SK-N-SH (cell line): ENCODE measurements at regions not wholly inside any gene's neighbourhood (a gene's known extent, or its start where the extent isn't known, plus 50 kb on each side); places are given as distances from the start of the nearest gene placed in this dataset.

ENCODE experiments used
- CTCF ChIA-PET: fragments of 300-600, 350-600 bp; formaldehyde crosslinking; extraction: SDS; loops from one replicate; lab custom pipeline; 2021; lab: Yijun Ruan, JAX
- POLR2A ChIA-PET: fragments of 350-600 bp; sonication (Branson Sonifier 250); formaldehyde crosslinking; extraction: SDS; loops from one replicate; lab custom pipeline; 2020; ENCODE audit warnings: antibody characterized with exemption, inconsistent platforms; lab: Yijun Ruan, JAX
- DNase-seq: peaks from one replicate; pipeline ENCODE4 v3.0.0; 2012
- H2AFZ ChIP-seq: fragments of 200-600 bp; sonication (generic); 2 replicates; pipeline ENCODE4 v1.8.1; 2016; ENCODE audit warnings: antibody characterized with exemption, mild to moderate bottlenecking, low read depth
- H3F3A ChIP-seq: fragments of 200-600 bp; sonication (generic); replicated peaks from 2 replicates; pipeline ENCODE3; 2016; ENCODE audit warnings: antibody characterized with exemption, mild to moderate bottlenecking; ENCODE audit not compliant: insufficient read depth
- H3K27ac ChIP-seq, 2 experiments: fragments of 200-500 bp in 1 of 2; fragments of 200-600 bp in 1 of 2; sonication (Bioruptor generic) in 1 of 2; sonication (generic), shearing (Covaris generic) in 1 of 2; 2 replicates each; pipeline versions ENCODE4 v1.5.1 to v1.6.1; 2014 to 2016; ENCODE audit warnings: low read depth in 2 of 2, inconsistent platforms in 1 of 2, low read length in 1 of 2, mild to moderate bottlenecking in 1 of 2, mixed read lengths in 1 of 2
- H3K27me3 ChIP-seq: fragments of 200-600 bp; sonication (generic), shearing (Covaris generic); 2 replicates; pipeline ENCODE4 v1.6.1; 2016; ENCODE audit warnings: mixed run types; ENCODE audit not compliant: insufficient read depth
- H3K36me3 ChIP-seq, 2 experiments: fragments of 200-500 bp in 1 of 2; fragments of 200-600 bp in 1 of 2; sonication (Bioruptor generic) in 1 of 2; sonication (generic) in 1 of 2; replicated peaks in 1 of 2; 2 replicates each; pipeline versions ENCODE3 to v1.5.1; 2014 to 2016; ENCODE audit warnings: low read length in 1 of 2, mild to moderate bottlenecking in 1 of 2; ENCODE audit not compliant: insufficient read depth in 2 of 2, control insufficient read depth in 1 of 2
- H3K4me1 ChIP-seq, 2 experiments: fragments of 200-500 bp in 1 of 2; fragments of 200-600 bp in 1 of 2; sonication (Bioruptor generic) in 1 of 2; sonication (generic), shearing (Covaris generic) in 1 of 2; 2 replicates each; pipeline versions ENCODE4 v1.5.1 to v1.6.1; 2014 to 2016; ENCODE audit warnings: low read depth in 1 of 2, low read length in 1 of 2, mixed run types in 1 of 2; ENCODE audit not compliant: insufficient read depth in 2 of 2, control insufficient read depth in 1 of 2
- H3K4me2 ChIP-seq: fragments of 200-600 bp; sonication (generic), shearing (Covaris generic); 2 replicates; pipeline ENCODE4 v1.6.1; 2017; ENCODE audit warnings: mixed run types
- H3K4me3 ChIP-seq, 2 experiments: fragments of 200-500 bp in 1 of 2; fragments of 200-600 bp in 1 of 2; sonication (Bioruptor generic) in 1 of 2; sonication (generic), shearing (Covaris generic) in 1 of 2; 2 replicates each; pipeline versions ENCODE4 v1.5.1 to v1.8.1; 2014 to 2016; ENCODE audit warnings: low read depth in 2 of 2, inconsistent platforms in 1 of 2, low read length in 1 of 2, mild to moderate bottlenecking in 1 of 2, mixed read lengths in 1 of 2, moderate library complexity in 1 of 2
- H3K79me2 ChIP-seq: fragments of 200-600 bp; sonication (generic); 2 replicates; pipeline ENCODE4 v1.8.1; 2017; ENCODE audit warnings: mild to moderate bottlenecking; ENCODE audit not compliant: insufficient read depth
- H3K9ac ChIP-seq: fragments of 200-600 bp; sonication (generic); 2 replicates; pipeline ENCODE4 v1.6.1; 2017; ENCODE audit warnings: mixed run types
- H3K9me2 ChIP-seq: fragments of 200-600 bp; sonication (generic); 2 replicates; pipeline ENCODE4 v1.6.1; 2017; ENCODE audit warnings: mixed run types
- H3K9me3 ChIP-seq: fragments of 200-600 bp; sonication (generic); 2 replicates; pipeline ENCODE4 v1.6.1; 2017; ENCODE audit warnings: mixed run types, mild to moderate bottlenecking, moderate library complexity
- H4K20me1 ChIP-seq: fragments of 200-600 bp; sonication (generic); 2 replicates; pipeline ENCODE4 v1.6.1; 2017; ENCODE audit warnings: mild to moderate bottlenecking, mixed run types; ENCODE audit not compliant: insufficient read depth
- CHD2 ChIP-seq: fragments of 150-350 bp; IDR thresholded peaks from 2 replicates; pipeline ENCODE4 v1.6.1; 2018; ENCODE audit warnings: low read length; ENCODE audit not compliant: partially characterized antibody
- CTCF ChIP-seq: fragments of 200-600 bp; sonication (generic); IDR thresholded peaks from 2 replicates; pipeline ENCODE4 v1.6.1; 2017; ENCODE audit warnings: antibody characterized with exemption, mild to moderate bottlenecking, moderate library complexity
- EP300 ChIP-seq, 2 experiments: IDR thresholded peaks; 2 replicates each; pipeline versions ENCODE4 v1.4.0 to v1.6.1; 2012; ENCODE audit warnings: borderline replicate concordance in 1 of 2, low read depth in 1 of 2, low read length in 1 of 2
- FOSL2 ChIP-seq: IDR thresholded peaks from 2 replicates; pipeline ENCODE4 v1.4.0; 2012; ENCODE audit warnings: low read depth, mild to moderate bottlenecking, moderate library complexity, borderline replicate concordance
- FOXJ3 ChIP-seq: sonication (generic); formaldehyde crosslinking; IDR thresholded peaks from 2 replicates; pipeline ENCODE4 v1.5.1; 2020; ENCODE audit warnings: mild to moderate bottlenecking, missing genetic modification reagents
- GATA2 ChIP-seq: sonication (generic); formaldehyde crosslinking; IDR thresholded peaks from 2 replicates; pipeline ENCODE4 v1.5.0; 2020; ENCODE audit warnings: mild to moderate bottlenecking, missing genetic modification reagents
- MXI1 ChIP-seq: IDR thresholded peaks from 2 replicates; pipeline ENCODE4 v1.6.1; 2012; ENCODE audit warnings: mild to moderate bottlenecking, low read depth, low read length, improper control_type of control experiment
- PBX3 ChIP-seq: IDR thresholded peaks from 2 replicates; pipeline ENCODE4; 2012
- POLR2AphosphoS5 ChIP-seq: IDR thresholded peaks from 2 replicates; pipeline ENCODE4 v1.6.1; 2012; ENCODE audit warnings: low read depth, low read length
- REST ChIP-seq: IDR thresholded peaks from 2 replicates; pipeline ENCODE4 v1.6.1; 2012; ENCODE audit warnings: mild to moderate bottlenecking, low read depth, low read length, moderate library complexity
- WGBS: methylation state at CpG from one replicate; pipeline ENCODE4 v1.1.6; 2017; ENCODE audit warnings: low lambda C conversion rate; 5-methylcytosine and 5-hydroxymethylcytosine counted together

- 97% methylated on average over 1 of the region's 1 CpG for WGBS
- Histone ChIP-seq H3K36me3 (no peaks in the 10 kb centered on the region), H4K20me1 (no peaks in the 10 kb centered on the region), H3K9ac (no peak overlapping the region), H3K4me2 (no peak overlapping the region), H3F3A (peaks cover 3% of the 10 kb centered on the region), H3K9me3 (no peaks in the 10 kb centered on the region), H3K27ac (no peak overlapping the region), H3K9me2 (no peaks in the 10 kb centered on the region), H3K4me3 (no peak overlapping the region), H3K79me2 (no peaks in the 10 kb centered on the region), H3K27me3 (no peaks in the 10 kb centered on the region), H3K4me1 (peaks cover 3 to 8% of the 10 kb centered on the region in 2 experiments; a peak in 3 of 4 replicates), H2AFZ (no peak overlapping the region)
- DNase-seq: no peak
- ChIA-PET CTCF (interaction anchor here (0.7 to 1.5 kb wide), 7 partner anchors 12 to 186 kb away, joined by 3 to 4 read pairs (median 3); no protein-coding TSS in a partner anchor), POLR2A (interaction anchor here (1.1 kb wide), 1 partner anchor 111 kb away, joined by 3 read pairs; the partner anchor contains the start of gene HDAC9)
- TF ChIP-seq REST (no peak), FOXJ3 (CRISPR knock-in tag) (no peak), EP300 (IDR thresholded peaks at IDR 0.05; ENCODE audit: borderline replicate concordance in 1 of 2, low read depth in 1 of 2, low read length in 1 of 2) (no peak), CHD2 (no peak), POLR2AphosphoS5 (no peak), CTCF (no peak), PBX3 (no peak), MXI1 (no peak), GATA2 (CRISPR knock-in tag) (no peak), FOSL2 (no peak)
Observed at GRCh38 chr7:18384491-18385143, 110.9 kb upstream of the HDAC9 start.
